ENCODE measurements at regions not wholly inside any gene's neighbourhood (a gene's known extent, or its start where the extent isn't known, plus 50 kb on each side); places are given as distances from the start of the nearest gene placed in this dataset.

DNA sequence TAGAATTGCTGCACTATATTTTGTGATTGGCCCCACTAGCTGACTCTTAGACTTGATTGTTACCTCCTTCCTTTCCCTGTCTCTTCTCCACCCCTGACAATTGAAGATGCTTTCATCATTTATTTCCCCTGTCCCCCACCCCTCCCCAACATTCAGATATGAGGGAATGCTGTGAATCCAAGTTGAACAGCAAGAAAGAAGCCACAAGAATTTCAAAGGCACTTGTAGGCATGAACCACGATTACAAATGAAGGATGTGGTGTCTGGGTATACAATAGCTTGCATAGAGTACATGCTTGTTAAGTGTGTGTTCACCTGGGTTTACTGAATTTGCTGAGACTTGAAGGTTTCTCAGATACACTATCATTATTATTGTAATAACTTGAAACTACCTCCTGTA, 78.3 kb upstream of the TRIO start:
- Histone ChIP-seq H3K79me2 (ENCODE audit: insufficient read depth, low read depth) (no peaks in the 10 kb centered on the region), H3K27ac (no peak overlapping the region), H2AFZ (ENCODE audit: low read depth) (no peak overlapping the region), H3K9ac (no peak overlapping the region), H3K27me3 (ENCODE audit: insufficient read depth, low read depth) (no peaks in the 10 kb centered on the region), H3K4me2 (no peak overlapping the region), H3K36me3 (ENCODE audit: insufficient read depth) (no peaks in the 10 kb centered on the region), H4K20me1 (ENCODE audit: insufficient read depth) (no peaks in the 10 kb centered on the region), H3K4me3 (IDR thresholded peaks at IDR 0.05; ENCODE audit: insufficient read depth, low read depth, low read length) (no peak overlapping the region), H3K4me1 (ENCODE audit: low read depth, poor library complexity, severe bottlenecking) (no peaks in the 10 kb centered on the region)
- TF ChIP-seq, protein P1, sequence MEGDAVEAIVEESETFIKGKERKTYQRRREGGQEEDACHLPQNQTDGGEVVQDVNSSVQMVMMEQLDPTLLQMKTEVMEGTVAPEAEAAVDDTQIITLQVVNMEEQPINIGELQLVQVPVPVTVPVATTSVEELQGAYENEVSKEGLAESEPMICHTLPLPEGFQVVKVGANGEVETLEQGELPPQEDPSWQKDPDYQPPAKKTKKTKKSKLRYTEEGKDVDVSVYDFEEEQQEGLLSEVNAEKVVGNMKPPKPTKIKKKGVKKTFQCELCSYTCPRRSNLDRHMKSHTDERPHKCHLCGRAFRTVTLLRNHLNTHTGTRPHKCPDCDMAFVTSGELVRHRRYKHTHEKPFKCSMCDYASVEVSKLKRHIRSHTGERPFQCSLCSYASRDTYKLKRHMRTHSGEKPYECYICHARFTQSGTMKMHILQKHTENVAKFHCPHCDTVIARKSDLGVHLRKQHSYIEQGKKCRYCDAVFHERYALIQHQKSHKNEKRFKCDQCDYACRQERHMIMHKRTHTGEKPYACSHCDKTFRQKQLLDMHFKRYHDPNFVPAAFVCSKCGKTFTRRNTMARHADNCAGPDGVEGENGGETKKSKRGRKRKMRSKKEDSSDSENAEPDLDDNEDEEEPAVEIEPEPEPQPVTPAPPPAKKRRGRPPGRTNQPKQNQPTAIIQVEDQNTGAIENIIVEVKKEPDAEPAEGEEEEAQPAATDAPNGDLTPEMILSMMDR (conservative IDR thresholded peaks at IDR 0.05; ENCODE audit: low read depth, low read length), result no peak

DNA sequence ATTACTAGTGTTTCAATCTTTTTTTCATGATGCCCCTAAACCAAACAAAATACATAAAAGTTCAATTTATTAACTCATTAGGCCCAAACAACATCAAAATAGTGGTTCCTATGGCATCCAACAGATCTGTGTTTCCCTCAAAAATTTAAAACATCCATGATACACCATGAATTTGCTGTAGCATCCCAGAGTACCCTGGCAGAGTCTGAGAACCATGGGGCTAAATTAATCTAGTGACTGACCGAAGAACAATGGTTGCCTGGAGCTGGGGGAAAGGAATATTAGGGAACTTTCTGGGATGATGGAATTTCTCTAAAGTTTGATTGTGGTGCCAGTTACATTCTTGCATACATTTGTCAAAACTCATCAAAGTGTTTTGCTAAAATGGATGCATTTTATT, 79.5 kb upstream of the TRIO start:
- no peak overlapping the region for H3K9ac ChIP-seq
- no peak overlapping the region for H2AFZ ChIP-seq (ENCODE audit: low read depth)
- no peaks in the 10 kb centered on the region for H3K79me2 ChIP-seq (ENCODE audit: insufficient read depth, low read depth)
- no peaks in the 10 kb centered on the region for H3K27me3 ChIP-seq (ENCODE audit: insufficient read depth, low read depth)
- no peaks in the 10 kb centered on the region for H3K36me3 ChIP-seq (ENCODE audit: insufficient read depth)
- H3K4me2 ChIP-seq, result no peak overlapping the region
- H4K20me1 ChIP-seq (ENCODE audit: insufficient read depth), result no peaks in the 10 kb centered on the region
- no peaks in the 10 kb centered on the region for H3K4me1 ChIP-seq (ENCODE audit: low read depth, poor library complexity, severe bottlenecking)
- TF ChIP-seq, protein P1 (conservative IDR thresholded peaks at IDR 0.05; ENCODE audit: low read depth, low read length), result no peak
- no peak overlapping the region for H3K4me3 ChIP-seq (IDR thresholded peaks at IDR 0.05; ENCODE audit: insufficient read depth, low read depth, low read length)
- no peak overlapping the region for H3K27ac ChIP-seq

DNA sequence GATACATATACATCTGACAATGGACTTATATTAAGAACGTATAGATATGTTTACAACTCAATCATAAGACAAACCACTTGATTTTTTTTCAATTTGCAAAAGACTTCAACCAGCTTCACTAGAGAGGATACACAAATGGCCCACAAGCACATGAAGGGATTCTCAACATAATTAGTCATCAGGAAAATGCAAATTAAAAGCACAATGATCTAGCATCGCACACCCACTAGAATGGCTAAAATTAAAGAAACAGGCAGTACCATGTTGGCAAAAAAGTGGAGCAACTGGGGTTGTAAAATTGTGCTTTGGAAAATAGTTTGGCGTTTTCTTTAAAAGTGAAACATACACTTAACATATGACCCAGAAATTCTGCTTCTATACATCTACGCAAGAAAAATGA, 80.0 kb upstream of the TRIO start:
- H2AFZ ChIP-seq (ENCODE audit: low read depth), result no peak overlapping the region
- no peak overlapping the region for H3K4me3 ChIP-seq (IDR thresholded peaks at IDR 0.05; ENCODE audit: insufficient read depth, low read depth, low read length)
- H3K9ac ChIP-seq, result no peak overlapping the region
- H3K4me2 ChIP-seq, result no peak overlapping the region
- no peaks in the 10 kb centered on the region for H3K27me3 ChIP-seq (ENCODE audit: insufficient read depth, low read depth)
- no peaks in the 10 kb centered on the region for H3K79me2 ChIP-seq (ENCODE audit: insufficient read depth, low read depth)
- TF ChIP-seq, protein P1 (conservative IDR thresholded peaks at IDR 0.05; ENCODE audit: low read depth, low read length), result no peak
- H3K27ac ChIP-seq, result no peak overlapping the region
- H3K36me3 ChIP-seq (ENCODE audit: insufficient read depth), result no peaks in the 10 kb centered on the region
- no peaks in the 10 kb centered on the region for H4K20me1 ChIP-seq (ENCODE audit: insufficient read depth)
- H3K4me1 ChIP-seq (ENCODE audit: low read depth, poor library complexity, severe bottlenecking), result no peaks in the 10 kb centered on the region

DNA sequence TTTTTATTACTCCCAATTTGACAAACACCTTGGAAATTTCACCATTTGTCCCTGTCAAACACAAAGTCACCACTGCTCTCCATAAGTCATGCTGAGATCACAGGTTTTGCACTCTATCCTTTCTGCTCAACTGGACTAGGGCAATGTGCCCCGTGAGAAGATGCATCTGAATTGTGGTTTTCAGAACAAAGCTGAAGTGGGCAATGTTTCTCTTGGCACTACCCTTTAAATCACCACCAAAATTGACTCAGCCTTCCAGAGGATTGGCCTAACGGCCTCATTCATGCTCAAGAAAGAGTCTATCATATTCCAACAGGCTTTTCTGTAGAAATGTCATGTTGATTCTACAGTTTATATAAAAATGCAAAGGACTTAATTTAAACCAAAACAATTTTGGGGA, 81.0 kb upstream of the TRIO start:
- no peak overlapping the region for H3K4me2 ChIP-seq
- TF ChIP-seq, protein P1 (conservative IDR thresholded peaks at IDR 0.05; ENCODE audit: low read depth, low read length), result no peak
- no peak overlapping the region for H3K27ac ChIP-seq
- H3K4me1 ChIP-seq (ENCODE audit: low read depth, poor library complexity, severe bottlenecking), result no peaks in the 10 kb centered on the region
- H3K9ac ChIP-seq, result no peak overlapping the region
- H2AFZ ChIP-seq (ENCODE audit: low read depth), result no peak overlapping the region
- H3K4me3 ChIP-seq (IDR thresholded peaks at IDR 0.05; ENCODE audit: insufficient read depth, low read depth, low read length), result no peak overlapping the region
- H3K27me3 ChIP-seq (ENCODE audit: insufficient read depth, low read depth), result no peaks in the 10 kb centered on the region
- no peaks in the 10 kb centered on the region for H4K20me1 ChIP-seq (ENCODE audit: insufficient read depth)
- H3K79me2 ChIP-seq (ENCODE audit: insufficient read depth, low read depth), result no peaks in the 10 kb centered on the region
- H3K36me3 ChIP-seq (ENCODE audit: insufficient read depth), result no peaks in the 10 kb centered on the region

DNA sequence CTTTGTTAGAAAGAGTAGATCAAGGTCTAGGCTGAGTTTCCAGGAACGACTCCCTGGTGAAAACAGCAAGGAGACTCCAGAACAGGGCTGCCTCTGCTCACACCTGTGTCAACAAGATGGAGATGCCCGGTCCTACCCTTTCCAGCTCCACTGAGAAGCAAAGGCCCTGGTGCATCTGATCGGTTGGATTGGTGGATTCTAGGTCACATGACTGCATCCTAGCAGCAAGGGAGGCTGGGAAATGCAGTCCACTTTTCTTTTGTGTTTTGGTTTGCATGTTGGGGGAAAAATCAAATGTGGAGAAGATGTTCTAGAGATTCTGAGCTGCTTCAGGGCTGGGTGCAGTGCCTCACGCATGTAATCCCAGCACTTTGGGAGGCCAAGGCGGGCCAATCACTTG, 82.0 kb upstream of the TRIO start:
- Histone ChIP-seq H3K4me2 (no peak overlapping the region), H3K27ac (no peak overlapping the region), H3K4me3 (IDR thresholded peaks at IDR 0.05; ENCODE audit: insufficient read depth, low read depth, low read length) (no peak overlapping the region), H3K4me1 (ENCODE audit: low read depth, poor library complexity, severe bottlenecking) (no peaks in the 10 kb centered on the region), H3K36me3 (ENCODE audit: insufficient read depth) (no peaks in the 10 kb centered on the region), H3K79me2 (ENCODE audit: insufficient read depth, low read depth) (no peaks in the 10 kb centered on the region), H4K20me1 (ENCODE audit: insufficient read depth) (no peaks in the 10 kb centered on the region), H3K9ac (no peak overlapping the region), H2AFZ (ENCODE audit: low read depth) (no peak overlapping the region), H3K27me3 (ENCODE audit: insufficient read depth, low read depth) (no peaks in the 10 kb centered on the region)
- TF ChIP-seq, protein P1 (conservative IDR thresholded peaks at IDR 0.05; ENCODE audit: low read depth, low read length), result no peak
